PFSK-1 (cell line): ENCODE measurements at regions not wholly inside any gene's neighbourhood (a gene's known extent, or its start where the extent isn't known, plus 50 kb on each side); places are given as distances from the start of the nearest gene placed in this dataset.

Source experiments
- FOXP2 ChIP-seq: optimal IDR thresholded peaks from 2 replicates; pipeline ENCODE3; 2011; ENCODE audit warnings: borderline replicate concordance, control low read depth, inconsistent platforms; ENCODE audit not compliant: insufficient read depth; ENCODE audit errors: extremely low read length, extremely low read depth
- POLR2AphosphoS5 ChIP-seq: IDR thresholded peaks from 2 replicates; pipeline ENCODE4 v1.6.1; 2012; ENCODE audit warnings: low read depth, mild to moderate bottlenecking, control low read depth, low read length, moderate library complexity
- SIN3A ChIP-seq: IDR thresholded peaks from 2 replicates; pipeline ENCODE4 v1.6.1; 2012; ENCODE audit warnings: mild to moderate bottlenecking, low read length, moderate library complexity, borderline replicate concordance; ENCODE audit not compliant: insufficient read depth
- TAF1 ChIP-seq: IDR thresholded peaks from 2 replicates; pipeline ENCODE4 v1.6.1; 2012; ENCODE audit warnings: low read length, control low read depth, borderline replicate concordance; ENCODE audit not compliant: insufficient read depth
- TF ChIP-seq, protein P1 (sequence below), 2 experiments: IDR thresholded peaks; 2 replicates each; pipeline versions ENCODE4 v1.6.1 to v1.8.0; 2011 to 2012; ENCODE audit warnings: low read depth in 2 of 2, low read length in 2 of 2, control low read depth in 1 of 2, inconsistent platforms in 1 of 2, mild to moderate bottlenecking in 1 of 2, moderate library complexity in 1 of 2; ENCODE audit not compliant: insufficient read depth in 1 of 2

DNA sequence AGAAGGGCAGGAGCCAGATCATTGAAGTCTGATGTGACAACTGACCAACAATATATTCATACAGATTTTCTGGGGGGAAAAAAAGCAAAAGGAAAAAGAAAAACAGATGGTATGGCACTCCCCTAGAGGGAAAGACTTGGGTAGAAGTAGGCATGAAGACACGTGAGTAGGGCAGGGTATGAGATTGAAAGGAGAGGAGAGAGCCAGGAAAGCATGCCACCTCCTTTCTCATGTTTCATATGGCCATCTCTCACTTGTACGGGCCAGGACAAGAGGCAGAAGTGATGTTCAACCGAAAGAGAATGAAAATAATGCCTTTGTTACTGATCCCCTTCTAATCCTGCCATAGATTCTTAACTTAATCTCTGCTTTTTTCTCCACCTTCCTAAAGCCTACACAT, 139.0 kb upstream of the ACTBL2 start:
- TF ChIP-seq SIN3A, result no peak
- TF ChIP-seq TAF1, result no peak
- no peak for TF ChIP-seq POLR2AphosphoS5
- TF ChIP-seq FOXP2, result no peak
- TF ChIP-seq, protein P1, sequence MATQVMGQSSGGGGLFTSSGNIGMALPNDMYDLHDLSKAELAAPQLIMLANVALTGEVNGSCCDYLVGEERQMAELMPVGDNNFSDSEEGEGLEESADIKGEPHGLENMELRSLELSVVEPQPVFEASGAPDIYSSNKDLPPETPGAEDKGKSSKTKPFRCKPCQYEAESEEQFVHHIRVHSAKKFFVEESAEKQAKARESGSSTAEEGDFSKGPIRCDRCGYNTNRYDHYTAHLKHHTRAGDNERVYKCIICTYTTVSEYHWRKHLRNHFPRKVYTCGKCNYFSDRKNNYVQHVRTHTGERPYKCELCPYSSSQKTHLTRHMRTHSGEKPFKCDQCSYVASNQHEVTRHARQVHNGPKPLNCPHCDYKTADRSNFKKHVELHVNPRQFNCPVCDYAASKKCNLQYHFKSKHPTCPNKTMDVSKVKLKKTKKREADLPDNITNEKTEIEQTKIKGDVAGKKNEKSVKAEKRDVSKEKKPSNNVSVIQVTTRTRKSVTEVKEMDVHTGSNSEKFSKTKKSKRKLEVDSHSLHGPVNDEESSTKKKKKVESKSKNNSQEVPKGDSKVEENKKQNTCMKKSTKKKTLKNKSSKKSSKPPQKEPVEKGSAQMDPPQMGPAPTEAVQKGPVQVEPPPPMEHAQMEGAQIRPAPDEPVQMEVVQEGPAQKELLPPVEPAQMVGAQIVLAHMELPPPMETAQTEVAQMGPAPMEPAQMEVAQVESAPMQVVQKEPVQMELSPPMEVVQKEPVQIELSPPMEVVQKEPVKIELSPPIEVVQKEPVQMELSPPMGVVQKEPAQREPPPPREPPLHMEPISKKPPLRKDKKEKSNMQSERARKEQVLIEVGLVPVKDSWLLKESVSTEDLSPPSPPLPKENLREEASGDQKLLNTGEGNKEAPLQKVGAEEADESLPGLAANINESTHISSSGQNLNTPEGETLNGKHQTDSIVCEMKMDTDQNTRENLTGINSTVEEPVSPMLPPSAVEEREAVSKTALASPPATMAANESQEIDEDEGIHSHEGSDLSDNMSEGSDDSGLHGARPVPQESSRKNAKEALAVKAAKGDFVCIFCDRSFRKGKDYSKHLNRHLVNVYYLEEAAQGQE (IDR thresholded peaks at IDR 0.05; ENCODE audit: insufficient read depth in 1 of 2, low read depth in 2 of 2, low read length in 2 of 2), result no peak

DNA sequence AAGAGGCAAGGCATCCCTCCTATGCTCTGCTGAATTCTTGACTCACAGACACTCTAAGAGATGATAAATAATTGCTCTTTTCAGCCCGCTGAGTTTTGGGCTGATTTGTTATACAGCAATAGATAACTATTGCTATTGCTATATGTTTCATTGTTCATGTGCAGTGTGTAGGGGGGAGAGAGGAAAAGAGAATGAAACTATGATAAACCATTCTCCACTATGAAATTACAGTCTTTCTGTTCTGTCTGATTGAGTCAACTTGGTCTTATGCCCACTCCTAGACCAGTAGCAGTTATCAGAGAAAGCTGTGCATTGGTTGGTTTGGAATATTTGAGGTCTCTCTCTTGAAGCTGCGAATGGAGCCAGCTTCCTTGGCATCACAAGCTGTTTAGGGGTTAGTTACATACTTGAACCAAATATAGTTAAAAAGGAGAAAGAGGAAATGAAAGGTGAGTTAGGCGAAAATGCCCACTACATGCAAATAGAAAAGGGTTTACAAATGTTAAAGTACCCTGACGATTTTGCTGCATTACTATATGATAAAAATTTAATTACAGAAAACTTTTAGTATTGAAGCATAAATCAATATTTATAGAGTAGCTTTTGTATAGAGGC, 136.3 kb upstream of the ACTBL2 start:
- TF ChIP-seq, protein P1 (IDR thresholded peaks at IDR 0.05; ENCODE audit: insufficient read depth in 1 of 2, low read depth in 2 of 2, low read length in 2 of 2), result no peak
- TF ChIP-seq POLR2AphosphoS5, result no peak
- no peak for TF ChIP-seq TAF1
- no peak for TF ChIP-seq SIN3A
- TF ChIP-seq FOXP2, result no peak

DNA sequence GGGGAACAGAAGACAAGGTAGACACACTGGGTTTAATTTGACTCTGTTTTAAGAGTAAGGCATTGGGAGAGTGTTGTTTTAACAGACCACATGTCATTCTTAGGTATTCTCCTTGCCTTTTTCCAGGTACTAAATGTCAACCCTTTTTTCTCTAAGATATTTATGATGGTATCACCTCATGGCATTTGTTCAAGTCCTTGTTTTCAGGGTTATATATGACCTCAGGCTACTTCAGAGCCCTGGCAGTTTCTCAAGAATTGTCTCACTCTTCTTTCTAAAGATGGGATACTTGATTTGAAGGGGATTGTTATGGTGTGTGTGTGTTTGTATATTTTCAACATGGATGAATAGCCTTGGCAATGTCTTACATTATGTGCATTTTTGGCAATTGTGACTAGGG, 131.1 kb upstream of the ACTBL2 start:
- no peak for TF ChIP-seq SIN3A
- TF ChIP-seq TAF1, result no peak

DNA sequence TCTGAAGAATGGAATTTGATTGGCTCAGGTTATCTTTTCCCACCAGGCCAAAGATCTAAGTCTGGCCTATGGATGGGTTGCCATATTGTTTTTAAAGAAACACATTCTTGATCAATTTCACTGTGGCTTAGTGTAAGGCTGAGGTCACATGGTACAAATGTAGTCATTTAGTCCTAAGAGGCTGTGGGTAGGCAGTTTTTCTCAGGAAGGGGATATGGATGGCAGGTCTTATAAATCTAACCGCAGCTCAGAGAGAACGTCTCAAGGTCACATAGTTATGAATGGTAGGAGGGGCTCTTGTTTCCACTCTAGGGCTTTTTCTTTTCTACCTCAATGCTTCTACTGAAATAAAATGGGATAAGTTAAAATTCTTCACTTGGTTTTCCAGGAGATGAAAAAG, 128.6 kb upstream of the ACTBL2 start:
- no peak for TF ChIP-seq FOXP2
- TF ChIP-seq POLR2AphosphoS5, result no peak
- TF ChIP-seq, protein P1 (IDR thresholded peaks at IDR 0.05; ENCODE audit: insufficient read depth in 1 of 2, low read depth in 2 of 2, low read length in 2 of 2), result no peak
- no peak for TF ChIP-seq TAF1
- no peak for TF ChIP-seq SIN3A

DNA sequence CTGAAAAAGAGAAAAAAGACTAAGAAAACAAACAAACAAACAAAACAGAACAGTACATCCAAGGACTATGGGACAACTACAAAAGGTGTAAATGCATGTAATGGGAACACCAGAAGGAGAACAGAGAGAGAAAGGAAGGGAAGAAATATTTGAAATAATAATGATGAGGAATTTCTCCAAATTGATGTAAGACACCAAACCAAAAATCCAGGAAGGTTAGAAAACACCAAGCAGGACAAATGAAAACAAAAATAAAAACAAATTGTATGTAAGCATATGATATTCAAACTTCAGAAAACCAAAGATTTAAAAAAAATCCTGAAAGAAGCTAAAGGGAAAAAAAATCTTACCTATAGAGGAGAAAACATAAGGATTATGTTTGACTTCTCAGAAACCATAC, 125.9 kb upstream of the ACTBL2 start:
- TF ChIP-seq, protein P1 (IDR thresholded peaks at IDR 0.05; ENCODE audit: insufficient read depth in 1 of 2, low read depth in 2 of 2, low read length in 2 of 2), result no peak
- TF ChIP-seq TAF1 (no peak), POLR2AphosphoS5 (no peak), SIN3A (no peak), FOXP2 (no peak)
